C4-2B (cell line): ENCODE measurements at regions not wholly inside any gene's neighbourhood (a gene's known extent, or its start where the extent isn't known, plus 50 kb on each side); places are given as distances from the start of the nearest gene placed in this dataset.

Experiments
- ZFX ChIP-seq: fragments of 450-650 bp; IDR thresholded peaks from 2 replicates; pipeline ENCODE4 v1.6.1; 2017
- TF ChIP-seq, protein P1 (sequence below): fragments of 450-650 bp; conservative IDR thresholded peaks from 2 replicates; pipeline ENCODE4 v1.5.1; 2017; ENCODE audit warnings: mild to moderate bottlenecking

DNA sequence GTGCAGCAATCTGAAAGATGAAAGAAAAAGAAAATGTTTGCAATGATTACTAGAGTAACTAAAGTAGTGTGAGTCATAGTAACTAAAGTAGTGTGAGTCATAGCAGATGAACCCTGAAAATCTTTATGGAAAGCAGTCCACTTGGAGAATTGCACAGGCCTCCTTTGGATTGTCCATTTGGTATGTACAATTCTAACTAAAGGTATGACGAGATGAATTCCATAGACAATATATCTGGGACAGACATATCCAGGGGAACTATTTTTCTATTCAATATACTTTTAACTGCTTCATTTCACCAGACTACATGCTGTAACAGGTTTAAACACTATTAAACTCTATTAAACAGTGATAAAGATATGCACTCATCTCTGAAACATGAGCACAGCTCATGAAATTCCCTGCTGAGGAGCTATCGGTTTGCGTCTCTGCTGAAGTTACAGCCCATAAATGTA lies 798.7 kb downstream of the PCDH7 start:
- TF ChIP-seq, protein P1, sequence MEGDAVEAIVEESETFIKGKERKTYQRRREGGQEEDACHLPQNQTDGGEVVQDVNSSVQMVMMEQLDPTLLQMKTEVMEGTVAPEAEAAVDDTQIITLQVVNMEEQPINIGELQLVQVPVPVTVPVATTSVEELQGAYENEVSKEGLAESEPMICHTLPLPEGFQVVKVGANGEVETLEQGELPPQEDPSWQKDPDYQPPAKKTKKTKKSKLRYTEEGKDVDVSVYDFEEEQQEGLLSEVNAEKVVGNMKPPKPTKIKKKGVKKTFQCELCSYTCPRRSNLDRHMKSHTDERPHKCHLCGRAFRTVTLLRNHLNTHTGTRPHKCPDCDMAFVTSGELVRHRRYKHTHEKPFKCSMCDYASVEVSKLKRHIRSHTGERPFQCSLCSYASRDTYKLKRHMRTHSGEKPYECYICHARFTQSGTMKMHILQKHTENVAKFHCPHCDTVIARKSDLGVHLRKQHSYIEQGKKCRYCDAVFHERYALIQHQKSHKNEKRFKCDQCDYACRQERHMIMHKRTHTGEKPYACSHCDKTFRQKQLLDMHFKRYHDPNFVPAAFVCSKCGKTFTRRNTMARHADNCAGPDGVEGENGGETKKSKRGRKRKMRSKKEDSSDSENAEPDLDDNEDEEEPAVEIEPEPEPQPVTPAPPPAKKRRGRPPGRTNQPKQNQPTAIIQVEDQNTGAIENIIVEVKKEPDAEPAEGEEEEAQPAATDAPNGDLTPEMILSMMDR: no peak
- no peak for TF ChIP-seq ZFX
